Motor neuron (in vitro differentiated cells): ENCODE measurements at regions not wholly inside any gene's neighbourhood (a gene's known extent, or its start where the extent isn't known, plus 50 kb on each side); places are given as distances from the start of the nearest gene placed in this dataset.
A peak's percentile ranks its signal among the peaks of the same experiment; 100 is the strongest.
"Not testable (repeated sequence)": the region's sequence is repeated elsewhere in the genome, so short reads cannot be mapped to it uniquely, and the experiment has no call there.

Experiments
- ATAC-seq, 8 experiments: fragments of 200-7000 bp; cut with Tn5 transposase; replicated peaks in 6 of 8; 2 replicates each; pipeline ENCODE4 v1.8.0; 2021; ENCODE audit warnings: mild to moderate bottlenecking in 8 of 8, moderate library complexity in 8 of 8
- H3K27ac ChIP-seq, 2 donors: fragments of 250-450 bp; sonication (Bioruptor Pico); 2 replicates each; pipeline ENCODE4 v1.9.0; 2021; ENCODE audit warnings: antibody characterized with exemption in 2 of 2, mild to moderate bottlenecking in 2 of 2, moderate library complexity in 1 of 2
- H3K4me1 ChIP-seq, 2 donors: fragments of 250-450 bp; sonication (Bioruptor Pico); replicated peaks in 1 of 2; 2 replicates each; pipeline ENCODE4 v1.6.1; 2021; ENCODE audit warnings: antibody characterized with exemption in 2 of 2, mild to moderate bottlenecking in 2 of 2, moderate library complexity in 1 of 2
- H3K4me3 ChIP-seq, 5 donors: fragments of 250-450 bp; sonication (Bioruptor Pico); 2 replicates each; pipeline ENCODE4 v1.9.0; 2021; ENCODE audit warnings: antibody characterized with exemption in 5 of 5, mild to moderate bottlenecking in 5 of 5, moderate library complexity in 4 of 5
- WGBS, 10 experiments: fragments of 450-650 bp; shearing (Covaris generic); methylation state at CpG; one replicate each; pipeline ENCODE4 v1.0.0; 2022; 5-methylcytosine and 5-hydroxymethylcytosine counted together
- in situ Hi-C, 9 experiments: fragments of 400-800 bp; cut with MboI; loops; one replicate each; pipeline ENCODE4 v1.15.0; 2021; ENCODE audit warnings: low sequenced_read_pairs in 9 of 9, low pct_unique_long_range_greater_than_20kb in 2 of 9; ENCODE audit not compliant: unreplicated experiment in 9 of 9

GRCh38 chr12:47311010-47311409 is 231.3 kb upstream of the AMIGO2 start:
- Histone ChIP-seq H3K27ac (no peak overlapping the region), H3K4me1 (no peaks in the 10 kb centered on the region), H3K4me3 (no peak overlapping the region)
- no peak for ATAC-seq
- in situ Hi-C loops = loop anchor here in 1 of 9 experiments (25.0 kb wide), 1 partner anchor 274 kb away; no protein-coding TSS in a partner anchor

GRCh38 chr12:47308672-47309071 is 228.9 kb upstream of the AMIGO2 start:
- no peak overlapping the region for H3K4me3 ChIP-seq
- in situ Hi-C loops = loop anchor here in 1 of 9 experiments (25.0 kb wide), 1 partner anchor 271 kb away; no protein-coding TSS in a partner anchor
- 20 to 100% (median 80%) methylated on average over 1 of the region's 1 CpG; no CpG with 5 or more reads in 1 of the 10 experiments for WGBS, 10 experiments
- no peak for ATAC-seq
- no peaks in the 10 kb centered on the region for H3K4me1 ChIP-seq
- H3K27ac ChIP-seq = no peak overlapping the region

GRCh38 chr12:47307680-47308399 is 228.1 kb upstream of the AMIGO2 start:
- no peak overlapping the region for H3K4me3 ChIP-seq

GRCh38 chr12:47306773-47307679 is 227.3 kb upstream of the AMIGO2 start:
- H3K27ac ChIP-seq, H3K4me1 ChIP-seq, H3K4me3 ChIP-seq, ATAC-seq: not testable (repeated sequence)
- in situ Hi-C loops = loop anchor here in 1 of 9 experiments (25.0 kb wide), 1 partner anchor 270 kb away; no protein-coding TSS in a partner anchor
- WGBS, 10 experiments = 84 to 100% (median 98%) methylated on average over 2 to 16 of the region's 25 CpGs; no CpG with 5 or more reads in 1 of the 10 experiments

More at GRCh38 chr12:47307680-47308399, 228.1 kb upstream of the AMIGO2 start:
- 62 to 88% (median 74%) methylated on average over 3 to 7 of the region's 7 CpGs for WGBS, 10 experiments
- in situ Hi-C loops = loop anchor here in 1 of 9 experiments (25.0 kb wide), 1 partner anchor 271 kb away; no protein-coding TSS in a partner anchor
- ATAC-seq = peak in 5 of 8 experiments; percentile 36 to 97 (median 73)
- no peak overlapping the region for H3K27ac ChIP-seq
- H3K4me1 ChIP-seq = no peaks in the 10 kb centered on the region

GRCh38 chr12:47306130-47306529 is 226.4 kb upstream of the AMIGO2 start:
- WGBS, 10 experiments = 96 to 100% (median 100%) methylated on average over 1 to 5 of the region's 22 CpGs; no CpG with 5 or more reads in 4 of the 10 experiments
- no peaks in the 10 kb centered on the region for H3K4me1 ChIP-seq
- H3K27ac ChIP-seq = no peak overlapping the region
- no peak overlapping the region for H3K4me3 ChIP-seq
- no peak for ATAC-seq
- in situ Hi-C loops = loop anchor here in 1 of 9 experiments (25.0 kb wide), 1 partner anchor 269 kb away; no protein-coding TSS in a partner anchor

GRCh38 chr12:47305464-47305863 is 225.7 kb upstream of the AMIGO2 start:
- Histone ChIP-seq H3K4me3 (no peak overlapping the region), H3K4me1 (no peaks in the 10 kb centered on the region), H3K27ac (no peak overlapping the region)
- ATAC-seq = no peak
- in situ Hi-C loops = loop anchor here in 1 of 9 experiments (25.0 kb wide), 1 partner anchor 268 kb away; no protein-coding TSS in a partner anchor
- 90 to 100% (median 97%) methylated on average over 1 to 6 of the region's 11 CpGs; no CpG with 5 or more reads in 5 of the 10 experiments for WGBS, 10 experiments

- in situ Hi-C loops = loop anchor here in 1 of 9 experiments (25.0 kb wide), 1 partner anchor 267 kb away; no protein-coding TSS in a partner anchor
- WGBS, 10 experiments = 44 to 100% (median 100%) methylated on average over 1 of the region's 1 CpG; no CpG with 5 or more reads in 1 of the 10 experiments
- H3K27ac ChIP-seq = no peak overlapping the region
- peak in 3 of 8 experiments; percentile 72 to 87 (median 81) for ATAC-seq
- no peaks in the 10 kb centered on the region for H3K4me1 ChIP-seq
- H3K4me3 ChIP-seq = no peak overlapping the region
Observed at GRCh38 chr12:47303995-47304560, 224.3 kb upstream of the AMIGO2 start.

GRCh38 chr12:47303207-47303606 is 223.4 kb upstream of the AMIGO2 start:
- no peak for ATAC-seq
- WGBS, 10 experiments = 71 to 94% (median 85%) methylated on average over 3 to 6 of the region's 7 CpGs; no CpG with 5 or more reads in 2 of the 10 experiments
- in situ Hi-C loops = loop anchor here in 1 of 9 experiments (25.0 kb wide), 1 partner anchor 266 kb away; no protein-coding TSS in a partner anchor
- H3K4me1 ChIP-seq = no peaks in the 10 kb centered on the region
- H3K27ac ChIP-seq = no peak overlapping the region
- H3K4me3 ChIP-seq = no peak overlapping the region

GRCh38 chr12:47302111-47302671 is 222.4 kb upstream of the AMIGO2 start:
- Histone ChIP-seq H3K4me1 (no peaks in the 10 kb centered on the region), H3K27ac (no peak overlapping the region), H3K4me3 (no peak overlapping the region)
- no peak for ATAC-seq
- in situ Hi-C loops = loop anchor here in 1 of 9 experiments (25.0 kb wide), 1 partner anchor 265 kb away; no protein-coding TSS in a partner anchor
- WGBS, 10 experiments = 6 to 87% (median 40%) methylated on average over 1 to 6 of the region's 6 CpGs; no CpG with 5 or more reads in 1 of the 10 experiments

- in situ Hi-C loops = no loop called here
- ATAC-seq = no peak
- WGBS, 10 experiments = 27 to 100% (median 88%) methylated on average over 1 of the region's 1 CpG; no CpG with 5 or more reads in 2 of the 10 experiments
Observed at GRCh38 chr12:47299586-47299985, 219.8 kb upstream of the AMIGO2 start.

GRCh38 chr12:47297993-47298392 is 218.2 kb upstream of the AMIGO2 start:
- Histone ChIP-seq H3K4me3 (no peak overlapping the region), H3K27ac (no peak overlapping the region), H3K4me1 (no peaks in the 10 kb centered on the region)
- ATAC-seq = no peak
- in situ Hi-C loops = no loop called here

More at GRCh38 chr12:47299586-47299985, 219.8 kb upstream of the AMIGO2 start:
- no peak overlapping the region for H3K27ac ChIP-seq
- no peaks in the 10 kb centered on the region for H3K4me1 ChIP-seq
- no peak overlapping the region for H3K4me3 ChIP-seq

- in situ Hi-C loops = no loop called here
Observed at GRCh38 chr12:47296828-47297227, 217.1 kb upstream of the AMIGO2 start.

More at GRCh38 chr12:47296828-47297227, 217.1 kb upstream of the AMIGO2 start:
- Histone ChIP-seq H3K4me1 (no peaks in the 10 kb centered on the region), H3K4me3 (no peak overlapping the region), H3K27ac (no peak overlapping the region)
- ATAC-seq = no peak
